SIG-M5 treated with dmso at 0.1 percent for 504 hours (cell line): ENCODE measurements at regions not wholly inside any gene's neighbourhood (a gene's known extent, or its start where the extent isn't known, plus 50 kb on each side); places are given as distances from the start of the nearest gene placed in this dataset.
"Not testable (repeated sequence)": the region's sequence is repeated elsewhere in the genome, so short reads cannot be mapped to it uniquely, and the experiment has no call there.

Experiments
- DNase-seq: peaks from one replicate; lab custom pipeline; 2025; ENCODE audit not compliant: unreplicated experiment; lab: John Stamatoyannopoulos, UW

- not testable (repeated sequence) for DNase-seq
Measured at GRCh38 chr15:85196697-85197096, 183.7 kb upstream of the AKAP13 start.

DNA sequence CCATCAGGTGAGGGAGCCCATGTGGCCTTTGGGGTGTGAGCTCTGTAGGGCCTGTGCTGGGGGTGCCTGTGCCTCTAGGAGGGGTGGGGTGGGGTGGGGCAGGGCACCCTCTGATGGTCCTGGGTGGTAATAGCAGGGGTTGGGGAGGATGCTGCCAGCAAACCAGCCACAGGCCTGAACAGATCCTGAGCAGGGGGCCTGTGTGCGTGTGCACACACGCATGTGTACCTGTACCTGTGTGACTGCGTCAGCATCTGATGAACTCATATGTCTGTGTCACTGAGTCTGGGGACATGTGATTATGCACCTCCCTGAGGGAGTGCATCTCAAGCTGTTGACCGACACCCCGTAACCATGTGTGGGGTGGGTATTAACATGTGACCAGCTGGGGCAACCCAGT, 182.8 kb upstream of the AKAP13 start:
- DNase-seq = not testable (repeated sequence)

- not testable (repeated sequence) for DNase-seq
Measured at GRCh38 chr15:85198432-85198831, 182.0 kb upstream of the AKAP13 start.

- not testable (repeated sequence) for DNase-seq
Measured at GRCh38 chr15:85200215-85200614, 180.2 kb upstream of the AKAP13 start.

DNA sequence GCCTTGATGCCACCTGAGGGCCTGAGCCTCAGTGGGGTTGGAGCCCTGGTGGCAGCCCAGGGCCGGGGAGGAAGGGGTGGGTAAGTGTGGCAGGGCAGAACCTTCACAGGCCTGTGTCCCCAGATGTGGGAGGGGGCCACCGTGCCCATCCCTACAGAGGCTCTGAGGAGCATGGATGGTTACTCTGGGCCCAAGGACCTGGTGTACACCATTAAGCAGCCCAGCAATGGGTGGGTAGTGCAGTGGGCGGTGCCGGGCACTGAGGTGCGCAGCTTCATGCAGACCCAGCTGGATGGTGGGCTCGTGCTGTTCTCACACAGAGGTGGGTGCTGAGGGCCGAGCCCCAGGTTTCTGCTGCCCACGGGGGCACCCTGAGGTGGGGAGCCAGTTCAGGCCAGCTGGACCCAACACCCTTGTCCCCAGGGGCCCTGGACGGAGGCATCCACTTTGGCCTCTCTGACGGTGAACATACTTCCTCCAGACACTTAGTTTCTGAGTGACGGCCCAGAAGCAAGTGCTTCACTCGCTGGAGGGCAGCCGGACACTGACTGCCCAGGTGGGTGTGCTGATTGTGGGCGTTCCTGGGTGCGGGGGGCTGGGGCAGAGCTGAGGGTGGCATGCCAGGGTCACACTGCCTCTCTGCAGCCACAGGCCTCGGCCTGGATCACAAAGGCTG, 179.1 kb upstream of the AKAP13 start:
- DNase-seq = not testable (repeated sequence)

- not testable (repeated sequence) for DNase-seq
Measured at GRCh38 chr15:85204481-85204880, 175.9 kb upstream of the AKAP13 start.

DNA sequence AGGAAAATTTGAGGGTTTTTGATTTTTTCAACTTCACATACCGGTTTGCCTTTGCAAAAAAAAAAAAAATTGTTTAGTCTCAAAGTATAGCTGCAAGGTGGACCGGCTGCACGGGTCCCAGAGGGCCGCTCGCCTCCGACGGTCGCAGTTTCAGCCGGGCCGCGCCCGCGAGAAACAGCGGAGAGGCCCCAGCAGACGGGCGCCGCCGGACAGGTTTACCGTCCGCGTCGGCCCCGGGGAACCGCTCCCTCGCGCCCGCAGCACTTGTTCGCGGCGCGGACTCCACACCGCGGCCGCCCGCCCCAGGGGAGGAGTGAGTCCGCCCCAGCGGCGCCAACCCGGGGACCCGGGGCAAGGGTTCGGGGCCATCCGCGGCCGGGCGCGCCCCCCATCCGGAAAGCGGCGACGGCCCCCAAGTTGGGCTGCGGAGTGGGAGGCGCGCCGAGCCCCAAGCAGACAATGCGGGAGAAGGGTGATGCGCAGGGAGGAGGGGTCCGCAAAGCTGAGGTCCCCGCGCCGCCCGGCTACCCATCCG, 146.5 kb upstream of the AKAP13 start:
- not testable (repeated sequence) for DNase-seq

- DNase-seq = not testable (repeated sequence)
Measured at GRCh38 chr15:85234450-85235196, 145.8 kb upstream of the AKAP13 start.

DNA sequence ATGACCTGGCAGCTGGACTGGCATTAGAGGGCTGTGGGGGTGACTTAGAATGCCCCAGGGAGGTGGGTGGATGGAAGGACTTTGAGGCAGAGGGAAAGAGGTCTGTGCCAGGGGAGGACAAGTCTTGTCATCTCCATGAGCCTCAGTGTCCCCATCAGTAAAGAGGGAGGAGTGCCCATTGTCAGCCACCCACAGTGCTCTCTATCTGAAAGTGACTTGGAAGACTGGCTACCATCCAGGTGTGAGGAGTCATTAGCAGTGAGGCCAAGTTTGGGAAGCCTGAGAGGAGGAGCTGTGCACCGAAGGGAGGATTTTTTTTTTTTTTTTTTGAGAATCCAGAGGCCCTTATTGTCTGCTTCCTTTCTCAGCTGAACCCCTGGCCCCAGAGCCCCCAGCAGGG, 136.3 kb upstream of the AKAP13 start:
- DNase-seq = not testable (repeated sequence)

DNA sequence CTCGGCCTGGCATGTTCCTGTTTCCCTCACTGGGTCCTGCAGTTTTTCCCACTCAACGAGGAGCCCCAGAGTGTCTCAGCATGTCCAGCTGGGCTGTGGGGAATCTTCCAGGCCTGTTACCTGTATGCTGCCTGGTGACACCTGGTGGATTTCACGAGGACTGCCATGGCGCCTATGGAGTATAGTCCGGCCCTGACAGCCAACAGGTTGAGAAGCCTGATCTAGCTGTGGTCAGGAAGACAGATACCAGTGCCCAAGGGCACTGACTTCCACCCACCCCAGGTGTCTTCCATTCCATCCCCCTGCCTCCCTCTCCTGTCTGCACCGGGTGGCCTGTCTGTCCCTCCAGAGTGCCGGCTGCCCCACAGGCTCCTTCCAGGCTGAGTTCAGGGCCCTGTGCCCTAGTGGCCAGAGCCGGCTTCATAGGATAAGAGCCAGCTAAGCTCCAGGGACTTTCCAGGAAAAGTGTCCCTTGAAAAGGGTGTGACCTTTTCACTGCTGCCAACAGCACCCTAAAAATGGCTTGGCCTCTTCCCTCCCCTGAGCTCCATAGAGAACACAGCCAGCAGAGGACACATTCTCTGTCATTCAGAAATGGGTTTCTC, 129.4 kb upstream of the AKAP13 start:
- not testable (repeated sequence) for DNase-seq

- DNase-seq = not testable (repeated sequence)
Measured at GRCh38 chr15:85253196-85253915, 127.0 kb upstream of the AKAP13 start.

GRCh38 chr15:85254961-85255360, 125.4 kb upstream of the AKAP13 start:
- DNase-seq = not testable (repeated sequence)

- not testable (repeated sequence) for DNase-seq
Measured at GRCh38 chr15:85255502-85255901, 124.9 kb upstream of the AKAP13 start.

GRCh38 chr15:85256009-85256997, 124.1 kb upstream of the AKAP13 start:
- DNase-seq = not testable (repeated sequence)

DNA sequence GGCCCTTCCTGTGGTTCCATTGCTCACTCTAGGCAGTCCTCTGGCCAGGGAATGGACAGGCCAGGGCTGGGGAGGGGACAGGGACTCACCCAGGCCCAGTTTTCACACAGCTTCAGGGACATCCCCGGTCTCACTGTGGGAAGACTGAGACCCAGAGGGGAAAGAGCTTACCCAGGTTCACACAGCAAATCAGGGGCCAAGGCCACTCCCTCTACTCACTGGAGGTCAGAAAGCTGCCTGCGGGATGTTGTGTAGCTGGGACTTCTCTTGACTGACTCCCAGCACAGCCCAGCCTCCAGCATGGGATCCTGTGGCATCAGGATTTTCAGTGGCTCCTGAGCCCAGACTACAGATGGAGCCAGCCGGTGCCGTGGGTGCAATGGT, 122.3 kb upstream of the AKAP13 start:
- not testable (repeated sequence) for DNase-seq

DNA sequence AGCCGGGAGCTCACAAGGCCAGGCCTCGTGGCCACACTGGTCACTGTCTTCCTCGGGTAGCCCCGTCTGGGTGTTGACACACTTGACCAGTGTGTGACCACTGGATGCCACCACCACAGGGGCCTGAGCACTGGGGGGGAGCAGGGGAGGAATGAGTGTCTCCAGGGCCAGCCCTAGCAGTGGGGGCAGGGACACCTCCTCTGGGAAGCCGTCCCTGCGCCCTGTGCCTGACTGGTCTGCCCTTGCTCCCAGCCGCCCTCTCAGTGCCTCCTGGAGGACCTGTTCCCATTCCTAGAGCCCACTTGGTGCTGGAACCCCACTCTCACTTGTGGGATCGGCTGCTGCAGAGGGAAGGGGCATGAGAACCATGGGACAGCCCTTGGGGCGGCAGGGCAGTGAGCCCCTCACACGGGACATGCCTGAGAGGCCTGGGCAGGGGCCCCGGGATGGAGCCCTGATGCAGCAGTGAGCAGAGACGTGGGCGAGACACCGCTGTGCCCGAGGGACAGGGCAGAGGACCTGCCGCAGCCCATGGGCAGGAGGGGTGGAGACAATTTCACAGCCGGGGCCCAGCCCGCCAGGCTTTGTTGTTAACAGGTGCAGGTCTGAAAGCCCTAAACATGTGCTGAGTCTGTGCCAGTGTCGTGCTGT, 121.7 kb upstream of the AKAP13 start:
- DNase-seq = not testable (repeated sequence)

- not testable (repeated sequence) for DNase-seq
Measured at GRCh38 chr15:85260526-85260925, 119.9 kb upstream of the AKAP13 start.

DNA sequence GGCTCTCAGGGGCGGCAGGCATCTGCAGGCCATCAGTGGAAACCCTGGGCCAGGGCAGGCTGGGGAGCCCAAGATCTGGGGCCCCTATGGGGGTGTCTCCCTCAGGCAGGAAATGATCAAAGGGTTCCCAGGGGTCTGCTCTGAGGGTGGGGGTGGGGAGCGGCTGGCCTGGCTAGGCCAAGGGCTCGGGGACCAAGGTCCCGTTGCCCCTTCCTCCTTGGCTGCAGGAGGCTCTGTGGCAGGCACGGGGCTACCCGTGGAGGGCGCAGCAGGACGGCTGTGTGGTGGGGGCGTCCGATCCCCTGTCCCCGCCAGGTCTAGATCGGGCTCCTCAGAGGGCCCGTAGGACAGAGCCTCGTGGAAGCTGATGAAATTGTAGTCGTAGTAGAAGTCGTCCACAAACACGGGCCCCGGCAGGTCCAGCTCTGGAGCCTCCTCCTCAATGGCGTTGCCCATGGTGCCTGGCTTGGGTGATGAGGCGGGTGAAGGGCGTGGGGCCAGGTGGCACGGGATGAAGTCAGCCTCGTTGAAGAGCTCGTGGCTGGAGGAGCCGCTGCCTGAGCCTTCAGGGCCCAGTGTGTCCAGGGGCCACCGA, 117.8 kb upstream of the AKAP13 start:
- DNase-seq = not testable (repeated sequence)
